ENCODE measurements at regions not wholly inside any gene's neighbourhood (a gene's known extent, or its start where the extent isn't known, plus 50 kb on each side); places are given as distances from the start of the nearest gene placed in this dataset.

GRCh38 chr3:28664123-28664522 lies 315.5 kb upstream of the AZI2 start:
- CTCF ChIA-PET, result no interaction called here

More at GRCh38 chr3:28664123-28664522, 315.5 kb upstream of the AZI2 start:
- Histone ChIP-seq H3K9me3 (ENCODE audit: control insufficient read depth in 1 of 2, insufficient read depth in 1 of 2, low read depth in 1 of 2, low read length in 2 of 2) (no peaks in the 10 kb centered on the region), H3K27ac (ENCODE audit: low read depth, low read length) (no peak overlapping the region), H3K27me3 (ENCODE audit: insufficient read depth, low read length) (0 out of 2 replicates have a peak, but pooled peaks cover 3% of the 10 kb centered on the region), H3K4me3 (replicated peaks in 1 of 2; ENCODE audit: low read depth in 1 of 2, low read length in 2 of 2) (no peak overlapping the region), H3K9me2 (ENCODE audit: insufficient read depth) (no peaks in the 10 kb centered on the region), H4K20me1 (ENCODE audit: insufficient read depth) (no peaks in the 10 kb centered on the region), H3K36me3 (ENCODE audit: control insufficient read depth in 1 of 2, insufficient read depth in 2 of 2, low read length in 2 of 2) (no peaks in the 10 kb centered on the region; a peak in 1 of 4 replicates), H3K4me2 (ENCODE audit: low read length) (no peak overlapping the region), H3K4me1 (ENCODE audit: control insufficient read depth in 1 of 2, insufficient read depth in 2 of 2, low read length in 2 of 2) (no peaks in the 10 kb centered on the region), H2AFZ (ENCODE audit: low read depth, low read length, poor library complexity, severe bottlenecking) (no peak overlapping the region), H3K9ac (ENCODE audit: low read length) (no peak overlapping the region), H3K79me2 (ENCODE audit: insufficient read depth, low read length) (no peaks in the 10 kb centered on the region)
- TF ChIP-seq YY1 (IDR thresholded peaks at IDR 0.05; ENCODE audit: extremely low read depth, insufficient replicate concordance, low read depth, low read length), result no peak
- TF ChIP-seq POLR2A (IDR thresholded peaks at IDR 0.05; ENCODE audit: borderline replicate concordance, extremely low read depth, insufficient read depth, insufficient read length), result no peak
- no peak for TF ChIP-seq SIN3A (IDR thresholded peaks at IDR 0.05; ENCODE audit: low read depth)
- no peak for TF ChIP-seq JUND (IDR thresholded peaks at IDR 0.05)
- TF ChIP-seq ZNF274 (IDR thresholded peaks at IDR 0.05; ENCODE audit: low read depth, low read length), result no peak
- no peak for TF ChIP-seq EZH2phosphoT487 (IDR thresholded peaks at IDR 0.05; ENCODE audit: borderline replicate concordance)
- TF ChIP-seq SRF (IDR thresholded peaks at IDR 0.05; ENCODE audit: low read depth), result no peak
- no peak for TF ChIP-seq SP1 (IDR thresholded peaks at IDR 0.05; ENCODE audit: low read depth)
- TF ChIP-seq REST (IDR thresholded peaks at IDR 0.05; ENCODE audit: low read depth), result no peak
- no peak for TF ChIP-seq TCF7L2 (IDR thresholded peaks at IDR 0.05; ENCODE audit: borderline replicate concordance, extremely low read depth, insufficient read depth, insufficient read length)
- TF ChIP-seq ZBTB33 (IDR thresholded peaks at IDR 0.05; ENCODE audit: extremely low read depth, insufficient replicate concordance, low read length), result no peak
- no peak for TF ChIP-seq FOSL1 (IDR thresholded peaks at IDR 0.05; ENCODE audit: low read depth)
- TF ChIP-seq ZFX (IDR thresholded peaks at IDR 0.05), result no peak
- TF ChIP-seq RAD21 (IDR thresholded peaks at IDR 0.05; ENCODE audit: low read depth), result no peak
- TF ChIP-seq MAX (IDR thresholded peaks at IDR 0.05), result no peak
- no peak for TF ChIP-seq ELF1 (IDR thresholded peaks at IDR 0.05; ENCODE audit: borderline replicate concordance, low read depth)
- intact Hi-C loops (cut with micrococcal nuclease), result no loop called here
- ChIA-PET RAD21 (ENCODE audit: low non-redundant PET in 1 of 2, low total read pairs in 2 of 2, uncharacterized antibody in 2 of 2, unreplicated experiment in 2 of 2) (no interaction called here), POLR2A (no interaction called here)
- ATAC-seq (no peak), DNase-seq (ENCODE audit: low read depth, low spot score) (no peak)
- no TSS peak for BruUV-seq (replicated peaks)

All from HCT116 (cell line).